ENCODE measurements at regions not wholly inside any gene's neighbourhood (a gene's known extent, or its start where the extent isn't known, plus 50 kb on each side); places are given as distances from the start of the nearest gene placed in this dataset.
"Not testable (repeated sequence)": the region's sequence is repeated elsewhere in the genome, so short reads cannot be mapped to it uniquely, and the experiment has no call there.

GRCh38 chr7:131076032-131076431 is 251.6 kb upstream of the MKLN1 start:
- no peak for DNase-seq (ENCODE audit: low read depth in 6 of 9, low spot score in 9 of 9)
- Histone ChIP-seq H3K4me3 (ENCODE audit: low read length in 2 of 2) (no peak overlapping the region), H3K4me1 (ENCODE audit: control insufficient read depth in 2 of 2, insufficient read depth in 2 of 2, low read length in 2 of 2) (no peaks in the 10 kb centered on the region), H3K9me3 (ENCODE audit: control insufficient read depth in 2 of 2, insufficient read depth in 1 of 2, low read length in 1 of 2) (no peaks in the 10 kb centered on the region), H3K27ac (ENCODE audit: low read depth in 1 of 2, low read length in 1 of 2) (peak overlapping the region in 1 of 2 donors; percentile 23), H3K36me3 (ENCODE audit: control insufficient read depth in 2 of 2, insufficient read depth in 2 of 2, low read length in 1 of 2) (peaks cover 0 to 2% of the 10 kb centered on the region in 2 donors), H3K27me3 (ENCODE audit: control insufficient read depth in 2 of 2, insufficient read depth in 1 of 2, low read length in 1 of 2) (no peaks in the 10 kb centered on the region)
- 95% methylated on average over 3 of the region's 3 CpGs for WGBS

DNA sequence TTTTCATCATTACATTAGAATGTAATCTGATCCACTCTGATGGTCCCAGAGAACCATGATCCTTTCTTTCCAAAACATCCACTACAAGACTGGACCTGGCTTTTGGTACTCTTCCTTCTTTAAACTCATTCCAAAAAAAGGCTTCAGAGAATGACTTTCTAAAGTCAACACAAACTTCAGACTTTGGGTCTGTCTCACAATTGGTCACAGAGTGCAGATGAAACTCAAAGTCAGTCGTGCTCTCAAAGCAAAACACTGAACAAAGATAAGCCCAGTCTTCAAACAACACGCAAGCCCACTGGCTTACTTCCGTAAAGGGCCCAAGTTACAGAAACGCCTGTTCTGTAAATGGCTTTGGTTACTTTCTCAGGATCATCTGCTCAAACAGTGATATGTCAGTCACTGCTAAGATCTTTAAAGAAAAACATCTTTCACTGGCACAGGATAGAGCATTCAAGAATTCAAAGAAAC is 250.9 kb upstream of the MKLN1 start:
- no peaks in the 10 kb centered on the region for H3K4me1 ChIP-seq (ENCODE audit: control insufficient read depth in 2 of 2, insufficient read depth in 2 of 2, low read length in 2 of 2)
- peak overlapping the region in 1 of 2 donors; percentile 14 for H3K27ac ChIP-seq (ENCODE audit: low read depth in 1 of 2, low read length in 1 of 2)
- no peaks in the 10 kb centered on the region for H3K27me3 ChIP-seq (ENCODE audit: control insufficient read depth in 2 of 2, insufficient read depth in 1 of 2, low read length in 1 of 2)
- no peak for DNase-seq (ENCODE audit: low read depth in 6 of 9, low spot score in 9 of 9)
- H3K9me3 ChIP-seq (ENCODE audit: control insufficient read depth in 2 of 2, insufficient read depth in 1 of 2, low read length in 1 of 2), result no peaks in the 10 kb centered on the region
- WGBS, result 91% methylated on average over 4 of the region's 4 CpGs
- peaks cover 0 to 2% of the 10 kb centered on the region in 2 donors for H3K36me3 ChIP-seq (ENCODE audit: control insufficient read depth in 2 of 2, insufficient read depth in 2 of 2, low read length in 1 of 2)
- no peak overlapping the region for H3K4me3 ChIP-seq (ENCODE audit: low read length in 2 of 2)

- Histone ChIP-seq H3K27ac (ENCODE audit: low read depth in 1 of 2, low read length in 1 of 2) (no peak overlapping the region), H3K9me3 (ENCODE audit: control insufficient read depth in 2 of 2, insufficient read depth in 1 of 2, low read length in 1 of 2) (no peaks in the 10 kb centered on the region), H3K4me3 (ENCODE audit: low read length in 2 of 2) (no peak overlapping the region), H3K4me1 (ENCODE audit: control insufficient read depth in 2 of 2, insufficient read depth in 2 of 2, low read length in 2 of 2) (no peaks in the 10 kb centered on the region), H3K36me3 (ENCODE audit: control insufficient read depth in 2 of 2, insufficient read depth in 2 of 2, low read length in 1 of 2) (peaks cover 0 to 2% of the 10 kb centered on the region in 2 donors), H3K27me3 (ENCODE audit: control insufficient read depth in 2 of 2, insufficient read depth in 1 of 2, low read length in 1 of 2) (no peaks in the 10 kb centered on the region)
- no peak for DNase-seq (ENCODE audit: low read depth in 6 of 9, low spot score in 9 of 9)
- 84% methylated on average over 4 of the region's 4 CpGs for WGBS
Measured at GRCh38 chr7:131077735-131078134, 249.9 kb upstream of the MKLN1 start.

GRCh38 chr7:131080754-131081153 is 246.9 kb upstream of the MKLN1 start:
- no peak overlapping the region for H3K4me3 ChIP-seq (ENCODE audit: low read length in 2 of 2)
- H3K9me3 ChIP-seq (ENCODE audit: control insufficient read depth in 2 of 2, insufficient read depth in 1 of 2, low read length in 1 of 2), result no peaks in the 10 kb centered on the region
- DNase-seq (ENCODE audit: low read depth in 6 of 9, low spot score in 9 of 9), result no peak
- H3K27me3 ChIP-seq (ENCODE audit: control insufficient read depth in 2 of 2, insufficient read depth in 1 of 2, low read length in 1 of 2), result no peaks in the 10 kb centered on the region
- H3K4me1 ChIP-seq (ENCODE audit: control insufficient read depth in 2 of 2, insufficient read depth in 2 of 2, low read length in 2 of 2), result no peaks in the 10 kb centered on the region
- peaks cover 0 to 2% of the 10 kb centered on the region in 2 donors for H3K36me3 ChIP-seq (ENCODE audit: control insufficient read depth in 2 of 2, insufficient read depth in 2 of 2, low read length in 1 of 2)
- 97% methylated on average over 5 of the region's 5 CpGs for WGBS
- H3K27ac ChIP-seq (ENCODE audit: low read depth in 1 of 2, low read length in 1 of 2), result no peak overlapping the region

- 99% methylated on average over 1 of the region's 1 CpG for WGBS
- Histone ChIP-seq H3K9me3 (ENCODE audit: control insufficient read depth in 2 of 2, insufficient read depth in 1 of 2, low read length in 1 of 2) (no peaks in the 10 kb centered on the region), H3K4me1 (ENCODE audit: control insufficient read depth in 2 of 2, insufficient read depth in 2 of 2, low read length in 2 of 2) (no peaks in the 10 kb centered on the region)
Measured at GRCh38 chr7:131081308-131081707, 246.4 kb upstream of the MKLN1 start.

GRCh38 chr7:131083781-131084180 is 243.9 kb upstream of the MKLN1 start:
- Histone ChIP-seq H3K9me3 (ENCODE audit: control insufficient read depth in 2 of 2, insufficient read depth in 1 of 2, low read length in 1 of 2) (no peaks in the 10 kb centered on the region), H3K4me3 (ENCODE audit: low read length in 2 of 2) (no peak overlapping the region), H3K36me3 (ENCODE audit: control insufficient read depth in 2 of 2, insufficient read depth in 2 of 2, low read length in 1 of 2) (peaks cover 0 to 2% of the 10 kb centered on the region in 2 donors), H3K27me3 (ENCODE audit: control insufficient read depth in 2 of 2, insufficient read depth in 1 of 2, low read length in 1 of 2) (no peaks in the 10 kb centered on the region), H3K27ac (ENCODE audit: low read depth in 1 of 2, low read length in 1 of 2) (no peak overlapping the region), H3K4me1 (ENCODE audit: control insufficient read depth in 2 of 2, insufficient read depth in 2 of 2, low read length in 2 of 2) (no peaks in the 10 kb centered on the region)
- 97% methylated on average over 1 of the region's 1 CpG for WGBS
- DNase-seq (ENCODE audit: low read depth in 6 of 9, low spot score in 9 of 9), result no peak

More at GRCh38 chr7:131081308-131081707, 246.4 kb upstream of the MKLN1 start:
- Histone ChIP-seq H3K4me3 (ENCODE audit: low read length in 2 of 2) (no peak overlapping the region), H3K36me3 (ENCODE audit: control insufficient read depth in 2 of 2, insufficient read depth in 2 of 2, low read length in 1 of 2) (peaks cover 0 to 2% of the 10 kb centered on the region in 2 donors), H3K27ac (ENCODE audit: low read depth in 1 of 2, low read length in 1 of 2) (no peak overlapping the region), H3K27me3 (ENCODE audit: control insufficient read depth in 2 of 2, insufficient read depth in 1 of 2, low read length in 1 of 2) (no peaks in the 10 kb centered on the region)
- DNase-seq (ENCODE audit: low read depth in 6 of 9, low spot score in 9 of 9), result no peak

DNA sequence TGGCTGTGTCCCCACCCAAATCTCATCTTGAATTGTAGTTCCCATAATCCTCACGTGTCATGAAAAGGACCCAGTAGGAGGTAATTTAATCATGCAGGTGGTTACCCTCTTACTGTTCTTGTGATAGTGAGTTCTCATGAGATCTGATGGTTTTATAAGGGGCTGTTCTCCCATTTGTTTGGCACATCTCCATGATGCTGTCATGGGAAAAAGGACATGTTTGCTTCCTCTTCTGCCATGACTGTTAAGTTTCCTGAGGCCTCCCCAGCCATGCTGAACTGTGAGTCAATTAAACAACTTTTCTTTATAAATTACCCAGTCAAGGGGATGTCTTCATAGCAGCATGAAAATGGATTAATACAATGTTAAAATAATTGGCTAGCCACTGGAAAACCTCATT is 243.3 kb upstream of the MKLN1 start:
- H3K27ac ChIP-seq (ENCODE audit: low read depth in 1 of 2, low read length in 1 of 2); H3K36me3 ChIP-seq (ENCODE audit: control insufficient read depth in 2 of 2, insufficient read depth in 2 of 2, low read length in 1 of 2); H3K27me3 ChIP-seq (ENCODE audit: control insufficient read depth in 2 of 2, insufficient read depth in 1 of 2, low read length in 1 of 2); H3K4me3 ChIP-seq (ENCODE audit: low read length in 2 of 2); DNase-seq (ENCODE audit: low read depth in 6 of 9, low spot score in 9 of 9); H3K9me3 ChIP-seq (ENCODE audit: control insufficient read depth in 2 of 2, insufficient read depth in 1 of 2, low read length in 1 of 2); H3K4me1 ChIP-seq (ENCODE audit: control insufficient read depth in 2 of 2, insufficient read depth in 2 of 2, low read length in 2 of 2): not testable (repeated sequence)
- WGBS, result 97% methylated on average over 1 of the region's 1 CpG

DNA sequence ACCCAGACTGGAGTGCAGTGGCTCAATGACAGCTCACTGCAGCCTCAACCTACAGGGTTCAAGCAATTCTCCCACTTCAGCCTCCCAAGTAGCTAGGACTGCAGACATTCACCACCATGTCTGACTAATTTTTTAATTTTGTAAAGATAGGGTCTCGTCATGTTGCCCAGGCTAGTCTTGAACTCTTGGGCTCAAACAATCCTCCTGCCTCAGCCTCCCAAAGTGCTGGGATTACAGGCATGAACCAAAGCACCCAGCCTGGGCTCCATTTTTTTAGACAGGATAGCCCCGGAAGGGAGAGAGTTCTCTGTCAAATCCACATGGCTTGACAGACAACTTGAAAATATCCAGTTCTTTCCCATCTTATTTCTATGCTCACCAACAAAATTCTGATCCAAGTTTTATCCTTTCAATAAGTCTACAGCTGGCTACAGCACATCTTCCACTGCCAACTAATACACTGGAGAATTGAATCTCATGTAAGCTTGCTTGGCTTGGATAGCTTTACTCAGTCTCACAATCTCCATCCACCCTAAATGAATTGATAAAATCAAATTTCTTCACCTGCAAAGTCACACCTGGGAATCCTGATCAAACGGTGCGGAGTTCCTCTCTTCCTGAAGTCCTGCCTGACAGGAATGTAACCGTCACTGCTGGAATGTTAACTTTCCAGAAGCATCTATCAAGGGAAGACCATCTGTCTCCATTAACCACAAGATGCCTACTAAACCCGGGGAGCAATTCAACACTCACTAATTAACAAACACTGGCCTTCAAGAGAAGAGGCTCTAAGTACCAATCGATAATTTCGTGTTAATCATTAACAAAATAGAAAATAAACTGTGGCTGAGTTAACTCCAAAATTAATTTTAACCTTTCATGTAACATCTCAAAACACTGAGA is 239.7 kb upstream of the MKLN1 start:
- H3K36me3 ChIP-seq (ENCODE audit: control insufficient read depth in 2 of 2, insufficient read depth in 2 of 2, low read length in 1 of 2), result no peaks in the 10 kb centered on the region
- no peaks in the 10 kb centered on the region for H3K4me1 ChIP-seq (ENCODE audit: control insufficient read depth in 2 of 2, insufficient read depth in 2 of 2, low read length in 2 of 2)
- no peak overlapping the region for H3K27ac ChIP-seq (ENCODE audit: low read depth in 1 of 2, low read length in 1 of 2)
- H3K4me3 ChIP-seq (ENCODE audit: low read length in 2 of 2), result no peak overlapping the region
- H3K9me3 ChIP-seq (ENCODE audit: control insufficient read depth in 2 of 2, insufficient read depth in 1 of 2, low read length in 1 of 2), result no peaks in the 10 kb centered on the region
- 92% methylated on average over 8 of the region's 8 CpGs for WGBS
- no peaks in the 10 kb centered on the region for H3K27me3 ChIP-seq (ENCODE audit: control insufficient read depth in 2 of 2, insufficient read depth in 1 of 2, low read length in 1 of 2)
- DNase-seq (ENCODE audit: low read depth in 6 of 9, low spot score in 9 of 9), result no peak

DNA sequence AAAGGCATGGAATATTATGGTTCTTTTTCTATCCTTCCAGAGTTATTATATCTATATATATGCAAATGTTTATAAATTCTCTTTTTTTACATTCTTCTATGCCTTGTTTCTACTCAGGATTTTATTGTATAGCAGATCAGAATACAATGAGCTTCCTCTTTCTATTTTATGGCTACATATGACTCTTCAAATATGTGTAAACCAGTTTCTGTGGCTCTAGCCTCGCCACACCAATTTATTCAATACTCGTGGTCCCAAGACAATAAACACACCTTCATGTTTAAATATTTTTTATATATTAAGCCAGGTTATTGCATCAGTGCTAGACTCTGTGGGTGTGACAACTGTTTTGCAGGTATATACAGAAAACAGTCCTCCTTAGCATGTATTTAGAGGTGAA is 237.5 kb upstream of the MKLN1 start:
- no peak for DNase-seq (ENCODE audit: low read depth in 6 of 9, low spot score in 9 of 9)
- no peak overlapping the region for H3K4me3 ChIP-seq (ENCODE audit: low read length in 2 of 2)
- H3K27me3 ChIP-seq (ENCODE audit: control insufficient read depth in 2 of 2, insufficient read depth in 1 of 2, low read length in 1 of 2), result no peaks in the 10 kb centered on the region
- H3K36me3 ChIP-seq (ENCODE audit: control insufficient read depth in 2 of 2, insufficient read depth in 2 of 2, low read length in 1 of 2), result no peaks in the 10 kb centered on the region
- WGBS, result 72% methylated on average over 2 of the region's 2 CpGs
- H3K27ac ChIP-seq (ENCODE audit: low read depth in 1 of 2, low read length in 1 of 2), result no peak overlapping the region
- no peaks in the 10 kb centered on the region for H3K9me3 ChIP-seq (ENCODE audit: control insufficient read depth in 2 of 2, insufficient read depth in 1 of 2, low read length in 1 of 2)
- no peaks in the 10 kb centered on the region for H3K4me1 ChIP-seq (ENCODE audit: control insufficient read depth in 2 of 2, insufficient read depth in 2 of 2, low read length in 2 of 2)
